ENCODE measurements at regions not wholly inside any gene's neighbourhood (a gene's known extent, or its start where the extent isn't known, plus 50 kb on each side); places are given as distances from the start of the nearest gene placed in this dataset.

GRCh38 chr5:93193431-93194347, 387.3 kb downstream of the NR2F1-AS1 start:
- no peak for TF ChIP-seq CTCF (IDR thresholded peaks at IDR 0.05 in 4 of 5, conservative IDR thresholded peaks at IDR 0.05 in 1 of 5)
- TF ChIP-seq POLR2A (IDR thresholded peaks at IDR 0.05) = no peak
- Histone ChIP-seq H3K9me3 (no peaks in the 10 kb centered on the region), H3K4me1 (no peaks in the 10 kb centered on the region), H3K36me3 (no peaks in the 10 kb centered on the region), H3K27ac (no peak overlapping the region), H3K27me3 (no peaks in the 10 kb centered on the region), H3K4me3 (no peak overlapping the region)
- in situ Hi-C loops (cut with MboI; ENCODE audit: low sequenced_read_pairs in 4 of 4) (no loop called here), intact Hi-C loops (cut with DNase I; ENCODE audit: low total_unique reads) (no loop called here)
- no peak for DNase-seq
- ATAC-seq = no peak

GRCh38 chr5:93192683-93193082, 388.3 kb downstream of the NR2F1-AS1 start:
- H3K4me1 ChIP-seq = no peaks in the 10 kb centered on the region
- H3K27ac ChIP-seq = no peak overlapping the region
- in situ Hi-C loops (cut with MboI; ENCODE audit: low sequenced_read_pairs in 4 of 4) = no loop called here
- no peaks in the 10 kb centered on the region for H3K27me3 ChIP-seq
- H3K4me3 ChIP-seq = no peak overlapping the region
- no peak for TF ChIP-seq CTCF (IDR thresholded peaks at IDR 0.05 in 4 of 5, conservative IDR thresholded peaks at IDR 0.05 in 1 of 5)
- no peak for TF ChIP-seq POLR2A (IDR thresholded peaks at IDR 0.05)
- no peak for DNase-seq
- no peaks in the 10 kb centered on the region for H3K9me3 ChIP-seq
- H3K36me3 ChIP-seq = no peaks in the 10 kb centered on the region
- intact Hi-C loops (cut with DNase I; ENCODE audit: low total_unique reads) = no loop called here
- no peak for ATAC-seq

- Histone ChIP-seq H3K27me3 (no peaks in the 10 kb centered on the region), H3K36me3 (no peaks in the 10 kb centered on the region), H3K4me3 (no peak overlapping the region), H3K9me3 (no peaks in the 10 kb centered on the region), H3K4me1 (no peaks in the 10 kb centered on the region), H3K27ac (no peak overlapping the region)
- ATAC-seq (no peak), DNase-seq (no peak)
- in situ Hi-C loops (cut with MboI; ENCODE audit: low sequenced_read_pairs in 4 of 4) (no loop called here), intact Hi-C loops (cut with DNase I; ENCODE audit: low total_unique reads) (no loop called here)
- TF ChIP-seq POLR2A (IDR thresholded peaks at IDR 0.05) = no peak
- TF ChIP-seq CTCF (IDR thresholded peaks at IDR 0.05 in 4 of 5, conservative IDR thresholded peaks at IDR 0.05 in 1 of 5) = no peak
Observed at GRCh38 chr5:93192087-93192486, 388.9 kb downstream of the NR2F1-AS1 start.

- in situ Hi-C loops (cut with MboI; ENCODE audit: low sequenced_read_pairs in 4 of 4) (no loop called here), intact Hi-C loops (cut with DNase I; ENCODE audit: low total_unique reads) (no loop called here)
- Histone ChIP-seq H3K4me1 (no peaks in the 10 kb centered on the region), H3K36me3 (no peaks in the 10 kb centered on the region), H3K27me3 (no peaks in the 10 kb centered on the region), H3K4me3 (no peak overlapping the region), H3K27ac (no peak overlapping the region), H3K9me3 (no peaks in the 10 kb centered on the region)
- ATAC-seq (no peak), DNase-seq (no peak)
- TF ChIP-seq CTCF (IDR thresholded peaks at IDR 0.05 in 4 of 5, conservative IDR thresholded peaks at IDR 0.05 in 1 of 5) = no peak
- TF ChIP-seq POLR2A (IDR thresholded peaks at IDR 0.05) = no peak
Observed at GRCh38 chr5:93191035-93191817, 389.8 kb downstream of the NR2F1-AS1 start.
